DND-41 (cell line): ENCODE measurements at regions not wholly inside any gene's neighbourhood (a gene's known extent, or its start where the extent isn't known, plus 50 kb on each side); places are given as distances from the start of the nearest gene placed in this dataset.

Experiments used
- ATAC-seq: fragments of 200-7000 bp; cut with Tn5 transposase; 3 replicates; pipeline ENCODE4 v1.9.1; 2021; ENCODE audit warnings: low read depth; ENCODE audit not compliant: insufficient read depth
- DNase-seq: peaks from one replicate; pipeline ENCODE4 v3.0.0-alpha.2; 2020
- H2AFZ ChIP-seq: 2 replicates; pipeline ENCODE4 v1.6.0; 2012; ENCODE audit warnings: low read depth, low read length
- H3K27ac ChIP-seq: 2 replicates; pipeline ENCODE4 v1.5.1; 2012; ENCODE audit warnings: low read length, inconsistent platforms
- H3K27me3 ChIP-seq: fragments of 200-600 bp; sonication (generic); 2 replicates; pipeline ENCODE4 v1.6.0; 2012; ENCODE audit warnings: low read length, mild to moderate bottlenecking, inconsistent platforms; ENCODE audit not compliant: insufficient read depth, poor library complexity
- H3K36me3 ChIP-seq: 2 replicates; pipeline ENCODE4 v1.5.1; 2012; ENCODE audit warnings: low read length, inconsistent platforms; ENCODE audit not compliant: insufficient read depth
- H3K4me1 ChIP-seq: 2 replicates; pipeline ENCODE4 v1.5.1; 2012; ENCODE audit warnings: mild to moderate bottlenecking, low read length; ENCODE audit not compliant: insufficient read depth
- H3K4me2 ChIP-seq: 2 replicates; pipeline ENCODE4 v1.6.0; 2012; ENCODE audit warnings: mild to moderate bottlenecking, moderate library complexity, low read length, inconsistent platforms; ENCODE audit not compliant: insufficient read depth
- H3K4me3 ChIP-seq, 2 experiments: fragments of 200-600 bp in 1 of 2; shearing (Covaris generic) in 1 of 2; 2 replicates each; pipeline ENCODE4 v1.5.1; 2012 to 2016; ENCODE audit warnings: inconsistent platforms in 2 of 2, low read length in 2 of 2, mild to moderate bottlenecking in 2 of 2, low read depth in 1 of 2, moderate library complexity in 1 of 2
- H3K79me2 ChIP-seq: 2 replicates; pipeline ENCODE4 v1.6.0; 2012; ENCODE audit warnings: low read length, inconsistent platforms; ENCODE audit not compliant: insufficient read depth
- H3K9ac ChIP-seq: 2 replicates; pipeline ENCODE4 v1.6.0; 2012; ENCODE audit warnings: low read depth, mild to moderate bottlenecking, inconsistent platforms, low read length, moderate library complexity
- H3K9me3 ChIP-seq: 2 replicates; pipeline ENCODE4 v1.5.1; 2012; ENCODE audit warnings: low read length, moderate library complexity, mild to moderate bottlenecking, inconsistent platforms; ENCODE audit not compliant: insufficient read depth, severe bottlenecking
- H4K20me1 ChIP-seq: 2 replicates; pipeline ENCODE4 v1.6.0; 2012; ENCODE audit warnings: low read length; ENCODE audit not compliant: insufficient read depth
- CTCF ChIP-seq: IDR thresholded peaks from 2 replicates; pipeline ENCODE4 v1.5.1; 2012; ENCODE audit warnings: borderline replicate concordance, low read length, moderate library complexity, mild to moderate bottlenecking; ENCODE audit not compliant: poor library complexity, severe bottlenecking; ENCODE audit errors: extremely low read depth
- EZH2 ChIP-seq: IDR thresholded peaks from 3 replicates; pipeline ENCODE4 v1.6.1; 2012; ENCODE audit warnings: borderline replicate concordance, low read depth, mild to moderate bottlenecking, moderate library complexity, low read length, inconsistent platforms; ENCODE audit not compliant: severe bottlenecking

DNA sequence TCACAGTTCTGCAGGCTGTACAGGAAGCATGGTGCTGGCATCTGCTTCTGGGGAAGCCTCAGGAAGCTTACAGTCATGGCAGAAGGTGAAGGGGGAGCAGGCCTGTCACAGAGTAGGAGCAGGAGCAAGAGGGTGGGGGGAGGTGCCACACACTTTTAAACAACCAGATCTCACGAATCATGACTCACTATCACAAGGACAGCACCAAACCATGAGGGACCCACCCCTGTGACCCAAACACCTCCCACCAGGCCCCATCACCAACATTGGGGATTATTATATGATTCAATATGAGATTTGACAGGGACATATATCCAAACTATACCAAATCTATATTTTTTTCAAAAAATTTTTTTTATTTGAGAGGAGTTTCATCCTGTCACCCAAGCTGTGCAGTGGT lies 51.0 kb upstream of the GLS start:
- Histone ChIP-seq H3K27ac (no peak overlapping the region), H3K9ac (no peak overlapping the region), H3K4me2 (no peak overlapping the region), H2AFZ (no peak overlapping the region), H4K20me1 (no peaks in the 10 kb centered on the region), H3K4me3 (no peak overlapping the region), H3K4me1 (no peaks in the 10 kb centered on the region), H3K9me3 (no peaks in the 10 kb centered on the region), H3K79me2 (no peaks in the 10 kb centered on the region), H3K27me3 (no peaks in the 10 kb centered on the region), H3K36me3 (no peaks in the 10 kb centered on the region)
- DNase-seq (no peak), ATAC-seq (no peak)
- TF ChIP-seq EZH2 (no peak), CTCF (no peak)
